Astrocyte (in vitro differentiated cells and primary cell): ENCODE measurements at regions not wholly inside any gene's neighbourhood (a gene's known extent, or its start where the extent isn't known, plus 50 kb on each side); places are given as distances from the start of the nearest gene placed in this dataset.

Experiments used
- DNase-seq: peaks from one replicate; pipeline ENCODE4 v3.0.0-alpha.2; 2010; ENCODE audit warnings: low read depth
- FAIRE-seq: peaks from 2 replicates; lab custom pipeline; 2011; peaks lifted over from hg19 to GRCh38; lab: Jason Lieb, UNC
- H2AFZ ChIP-seq: 2 replicates; pipeline ENCODE4 v1.6.0; 2012; ENCODE audit warnings: low read depth, low read length, inconsistent platforms
- H3K27ac ChIP-seq: 2 replicates; pipeline ENCODE4 v1.5.1; 2011; ENCODE audit warnings: low read depth, low read length, inconsistent platforms
- H3K27me3 ChIP-seq: 2 replicates; pipeline ENCODE4 v1.6.0; 2011; ENCODE audit warnings: low read length, inconsistent platforms; ENCODE audit not compliant: insufficient read depth
- H3K36me3 ChIP-seq: 2 replicates; pipeline ENCODE4 v1.5.1; 2011; ENCODE audit warnings: low read length, inconsistent platforms; ENCODE audit not compliant: insufficient read depth
- H3K4me1 ChIP-seq: 2 replicates; pipeline ENCODE4 v1.5.1; 2011; ENCODE audit warnings: low read length, inconsistent platforms; ENCODE audit not compliant: insufficient read depth
- H3K4me2 ChIP-seq: 2 replicates; pipeline ENCODE4 v1.6.0; 2012; ENCODE audit warnings: low read length, inconsistent platforms
- H3K4me3 ChIP-seq: 2 replicates; pipeline ENCODE4 v1.5.1; 2011; ENCODE audit warnings: low read depth, mild to moderate bottlenecking, low read length, inconsistent platforms; ENCODE audit not compliant: insufficient read depth
- H3K79me2 ChIP-seq: 2 replicates; pipeline ENCODE4 v1.6.0; 2012; ENCODE audit warnings: mild to moderate bottlenecking, low read length, inconsistent platforms; ENCODE audit not compliant: insufficient read depth
- H3K9ac ChIP-seq: 2 replicates; pipeline ENCODE4 v1.6.0; 2012; ENCODE audit warnings: mild to moderate bottlenecking, low read length, inconsistent platforms
- H3K9me3 ChIP-seq: 2 replicates; pipeline ENCODE4 v1.5.1; 2012; ENCODE audit warnings: low read depth, mild to moderate bottlenecking, low read length, inconsistent platforms; ENCODE audit not compliant: insufficient read depth
- H4K20me1 ChIP-seq: 2 replicates; pipeline ENCODE4 v1.6.0; 2012; ENCODE audit warnings: low read length, inconsistent platforms; ENCODE audit not compliant: insufficient read depth
- H3K27ac Mint-ChIP-seq: one replicate; pipeline ENCODE4 v1.8.0; 2021; ENCODE audit warnings: mild to moderate bottlenecking, mixed read lengths; ENCODE audit not compliant: unreplicated experiment
- H3K27me3 Mint-ChIP-seq: one replicate; pipeline ENCODE4 v1.8.0; 2021; ENCODE audit warnings: low read depth, mixed read lengths; ENCODE audit not compliant: unreplicated experiment
- H3K36me3 Mint-ChIP-seq: one replicate; pipeline ENCODE4 v1.8.0; 2021; ENCODE audit warnings: low read depth, mixed read lengths; ENCODE audit not compliant: unreplicated experiment
- H3K4me1 Mint-ChIP-seq: one replicate; pipeline ENCODE4 v1.8.0; 2021; ENCODE audit warnings: low read depth, mixed read lengths; ENCODE audit not compliant: unreplicated experiment
- H3K4me3 Mint-ChIP-seq: one replicate; pipeline ENCODE4 v1.8.0; 2021; ENCODE audit warnings: mild to moderate bottlenecking, moderate library complexity, mixed read lengths; ENCODE audit not compliant: unreplicated experiment
- H3K9me3 Mint-ChIP-seq: one replicate; pipeline ENCODE4 v1.8.0; 2021; ENCODE audit warnings: mild to moderate bottlenecking, mixed read lengths; ENCODE audit not compliant: unreplicated experiment
- EZH2 ChIP-seq: IDR thresholded peaks from 2 replicates; pipeline ENCODE4 v1.6.1; 2012; ENCODE audit warnings: mild to moderate bottlenecking, low read length, inconsistent platforms; ENCODE audit not compliant: insufficient read depth
- TF ChIP-seq, protein P1 (sequence below): IDR thresholded peaks from 2 replicates; pipeline ENCODE4 v1.5.1; 2011; ENCODE audit warnings: low read depth, mild to moderate bottlenecking, inconsistent platforms, low read length, moderate library complexity; ENCODE audit not compliant: insufficient read depth

GRCh38 chr9:126230692-126231091 lies 95.9 kb upstream of the MVB12B start:
- Mint-ChIP-seq H3K4me3 (no peak overlapping the region), H3K27ac (no peak overlapping the region), H3K4me1 (no peaks in the 10 kb centered on the region), H3K36me3 (no peaks in the 10 kb centered on the region), H3K27me3 (peaks cover 35% of the 10 kb centered on the region), H3K9me3 (peaks cover 5% of the 10 kb centered on the region)
- Histone ChIP-seq H4K20me1 (no peaks in the 10 kb centered on the region), H3K27ac (no peak overlapping the region), H3K9me3 (peaks cover 4% of the 10 kb centered on the region), H3K79me2 (no peaks in the 10 kb centered on the region), H3K4me2 (no peak overlapping the region), H3K9ac (no peak overlapping the region), H3K27me3 (peaks cover 17% of the 10 kb centered on the region), H3K36me3 (no peaks in the 10 kb centered on the region), H2AFZ (no peak overlapping the region), H3K4me1 (no peaks in the 10 kb centered on the region), H3K4me3 (no peak overlapping the region)
- FAIRE-seq (no peak), DNase-seq (no peak)
- no peak for TF ChIP-seq EZH2
- TF ChIP-seq, protein P1, sequence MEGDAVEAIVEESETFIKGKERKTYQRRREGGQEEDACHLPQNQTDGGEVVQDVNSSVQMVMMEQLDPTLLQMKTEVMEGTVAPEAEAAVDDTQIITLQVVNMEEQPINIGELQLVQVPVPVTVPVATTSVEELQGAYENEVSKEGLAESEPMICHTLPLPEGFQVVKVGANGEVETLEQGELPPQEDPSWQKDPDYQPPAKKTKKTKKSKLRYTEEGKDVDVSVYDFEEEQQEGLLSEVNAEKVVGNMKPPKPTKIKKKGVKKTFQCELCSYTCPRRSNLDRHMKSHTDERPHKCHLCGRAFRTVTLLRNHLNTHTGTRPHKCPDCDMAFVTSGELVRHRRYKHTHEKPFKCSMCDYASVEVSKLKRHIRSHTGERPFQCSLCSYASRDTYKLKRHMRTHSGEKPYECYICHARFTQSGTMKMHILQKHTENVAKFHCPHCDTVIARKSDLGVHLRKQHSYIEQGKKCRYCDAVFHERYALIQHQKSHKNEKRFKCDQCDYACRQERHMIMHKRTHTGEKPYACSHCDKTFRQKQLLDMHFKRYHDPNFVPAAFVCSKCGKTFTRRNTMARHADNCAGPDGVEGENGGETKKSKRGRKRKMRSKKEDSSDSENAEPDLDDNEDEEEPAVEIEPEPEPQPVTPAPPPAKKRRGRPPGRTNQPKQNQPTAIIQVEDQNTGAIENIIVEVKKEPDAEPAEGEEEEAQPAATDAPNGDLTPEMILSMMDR, result no peak

DNA sequence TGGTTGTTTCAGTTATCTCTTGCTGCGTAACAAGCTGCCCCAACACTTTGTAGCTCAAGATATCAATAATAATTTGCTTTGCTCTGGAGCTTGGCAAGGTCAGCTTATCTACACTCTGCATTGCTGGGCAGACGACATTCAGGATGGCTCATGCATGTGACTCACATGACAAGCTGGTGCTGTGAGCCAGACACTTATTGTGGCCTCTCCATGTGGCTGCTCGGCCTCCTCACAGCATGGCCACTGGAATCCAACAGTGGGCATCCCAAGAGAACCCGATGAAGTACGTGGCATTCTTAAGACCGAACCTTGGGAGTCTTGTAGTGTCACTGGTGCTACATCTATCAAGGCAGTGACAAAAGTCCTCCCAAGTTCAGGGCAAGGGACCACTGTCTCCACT lies 94.2 kb upstream of the MVB12B start:
- Histone ChIP-seq H3K27ac (no peak overlapping the region), H3K9ac (no peak overlapping the region), H2AFZ (no peak overlapping the region), H3K27me3 (peaks cover 10% of the 10 kb centered on the region), H3K4me1 (no peaks in the 10 kb centered on the region), H4K20me1 (no peaks in the 10 kb centered on the region), H3K36me3 (no peaks in the 10 kb centered on the region), H3K4me2 (no peak overlapping the region), H3K9me3 (peaks cover 4% of the 10 kb centered on the region), H3K79me2 (no peaks in the 10 kb centered on the region), H3K4me3 (no peak overlapping the region)
- H3K4me1 Mint-ChIP-seq, result no peaks in the 10 kb centered on the region
- FAIRE-seq (no peak), DNase-seq (no peak)
- TF ChIP-seq EZH2, result no peak
- TF ChIP-seq, protein P1, result no peak
- no peaks in the 10 kb centered on the region for H3K36me3 Mint-ChIP-seq
- no peak overlapping the region for H3K27ac Mint-ChIP-seq
- H3K9me3 Mint-ChIP-seq, result peaks cover 5% of the 10 kb centered on the region
- peaks cover 27% of the 10 kb centered on the region for H3K27me3 Mint-ChIP-seq
- no peak overlapping the region for H3K4me3 Mint-ChIP-seq

DNA sequence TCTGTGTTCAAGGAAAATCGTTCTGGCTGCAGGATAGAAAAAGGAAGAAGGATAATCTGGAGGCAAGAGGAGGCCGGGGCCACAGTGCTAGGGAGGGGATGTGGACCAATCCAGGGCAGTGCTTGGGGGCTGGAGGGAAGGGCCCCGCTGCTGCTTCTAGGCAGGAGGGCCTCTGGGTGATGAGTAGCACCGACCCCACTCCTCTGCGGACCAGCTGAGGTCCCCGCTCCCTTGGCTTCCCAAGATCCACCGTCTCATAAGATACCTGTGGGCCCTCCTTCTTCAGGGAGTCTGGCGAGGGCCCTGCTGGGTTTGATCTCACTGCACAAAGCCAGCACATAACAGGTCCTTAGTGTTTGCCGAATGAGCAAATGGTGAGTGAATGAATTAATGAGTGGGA lies 93.5 kb upstream of the MVB12B start:
- H3K4me1 ChIP-seq, result no peaks in the 10 kb centered on the region
- peaks cover 26% of the 10 kb centered on the region for H3K27me3 Mint-ChIP-seq
- H3K4me1 Mint-ChIP-seq, result no peaks in the 10 kb centered on the region
- no peaks in the 10 kb centered on the region for H3K36me3 Mint-ChIP-seq
- peaks cover 4% of the 10 kb centered on the region for H3K9me3 ChIP-seq
- no peaks in the 10 kb centered on the region for H3K79me2 ChIP-seq
- no peak for FAIRE-seq
- H3K36me3 ChIP-seq, result no peaks in the 10 kb centered on the region
- no peak overlapping the region for H3K27ac Mint-ChIP-seq
- no peak overlapping the region for H3K4me3 Mint-ChIP-seq
- no peak for DNase-seq
- no peak overlapping the region for H3K4me3 ChIP-seq
- no peak overlapping the region for H3K27ac ChIP-seq
- H3K9ac ChIP-seq, result no peak overlapping the region
- peaks cover 10% of the 10 kb centered on the region for H3K27me3 ChIP-seq
- TF ChIP-seq, protein P1, result no peak
- no peak for TF ChIP-seq EZH2
- no peak overlapping the region for H3K4me2 ChIP-seq
- H3K9me3 Mint-ChIP-seq, result peaks cover 5% of the 10 kb centered on the region
- H4K20me1 ChIP-seq, result no peaks in the 10 kb centered on the region
- H2AFZ ChIP-seq, result no peak overlapping the region
